Ishikawa (cell line): ENCODE measurements at regions not wholly inside any gene's neighbourhood (a gene's known extent, or its start where the extent isn't known, plus 50 kb on each side); places are given as distances from the start of the nearest gene placed in this dataset.

Experiments
- CEBPB ChIP-seq: IDR thresholded peaks from 2 replicates; pipeline ENCODE4 v1.6.1; 2012
- CREB1 ChIP-seq: IDR thresholded peaks from 2 replicates; pipeline ENCODE4 v1.6.1; 2012; ENCODE audit warnings: low read depth
- EGR1 ChIP-seq: IDR thresholded peaks from 2 replicates; pipeline ENCODE4 v1.6.1; 2012
- EP300 ChIP-seq: IDR thresholded peaks from 2 replicates; pipeline ENCODE4 v1.6.1; 2012; ENCODE audit warnings: borderline replicate concordance
- FOXM1 ChIP-seq: IDR thresholded peaks from 2 replicates; pipeline ENCODE4 v1.6.1; 2012; ENCODE audit warnings: low read depth, borderline replicate concordance
- NFIC ChIP-seq: IDR thresholded peaks from 2 replicates; pipeline ENCODE4 v1.6.1; 2012
- RAD21 ChIP-seq: IDR thresholded peaks from 2 replicates; pipeline ENCODE4 v1.6.1; 2012; ENCODE audit warnings: low read depth
- TAF1 ChIP-seq: IDR thresholded peaks from 2 replicates; pipeline ENCODE4 v1.6.1; 2012; ENCODE audit warnings: low read depth, mild to moderate bottlenecking
- TCF12 ChIP-seq: IDR thresholded peaks from 2 replicates; pipeline ENCODE4 v1.6.1; 2012; ENCODE audit warnings: low read depth
- TEAD4 ChIP-seq: IDR thresholded peaks from 2 replicates; pipeline ENCODE4 v1.6.1; 2012
- YY1 ChIP-seq: IDR thresholded peaks from 2 replicates; pipeline ENCODE4 v1.6.1; 2012; ENCODE audit warnings: low read depth
- ZBTB7A ChIP-seq: IDR thresholded peaks from 2 replicates; pipeline ENCODE4 v1.6.1; 2012; ENCODE audit warnings: low read depth
- TF ChIP-seq, protein P1 (sequence below): IDR thresholded peaks from 2 replicates; pipeline ENCODE4 v1.6.1; 2012
- TF ChIP-seq, protein P2 (sequence below): IDR thresholded peaks from 2 replicates; pipeline ENCODE4 v1.6.1; 2012; ENCODE audit warnings: low read depth, mild to moderate bottlenecking
- TF ChIP-seq, protein P3 (sequence below): IDR thresholded peaks from 2 replicates; pipeline ENCODE4 v1.6.1; 2012

DNA sequence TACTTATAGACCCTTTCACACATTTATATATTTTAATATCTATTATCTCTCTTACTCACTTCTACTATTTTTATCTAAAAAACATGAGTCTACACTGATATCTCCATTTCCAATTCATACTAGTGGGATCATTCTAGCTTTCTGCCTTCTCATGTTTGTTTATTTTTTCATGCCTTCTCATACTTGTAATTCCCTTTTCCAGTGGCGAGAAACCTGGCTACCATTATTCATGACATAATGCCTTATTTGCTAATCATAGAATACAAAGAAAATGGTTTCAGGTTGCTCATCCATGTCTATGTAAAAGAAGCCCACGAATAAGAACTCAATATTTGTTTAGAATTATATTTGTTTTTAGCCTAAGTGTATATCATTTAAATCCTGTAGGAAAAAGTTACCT, 232.7 kb upstream of the ACTBL2 start:
- TF ChIP-seq FOXM1: no peak
- no peak for TF ChIP-seq TAF1
- TF ChIP-seq CREB1: no peak
- TF ChIP-seq EP300: no peak
- TF ChIP-seq, protein P1, sequence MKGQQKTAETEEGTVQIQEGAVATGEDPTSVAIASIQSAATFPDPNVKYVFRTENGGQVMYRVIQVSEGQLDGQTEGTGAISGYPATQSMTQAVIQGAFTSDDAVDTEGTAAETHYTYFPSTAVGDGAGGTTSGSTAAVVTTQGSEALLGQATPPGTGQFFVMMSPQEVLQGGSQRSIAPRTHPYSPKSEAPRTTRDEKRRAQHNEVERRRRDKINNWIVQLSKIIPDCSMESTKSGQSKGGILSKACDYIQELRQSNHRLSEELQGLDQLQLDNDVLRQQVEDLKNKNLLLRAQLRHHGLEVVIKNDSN: no peak
- no peak for TF ChIP-seq TEAD4
- TF ChIP-seq YY1: no peak
- TF ChIP-seq RAD21: no peak
- no peak for TF ChIP-seq ZBTB7A
- TF ChIP-seq NFIC: no peak
- no peak for TF ChIP-seq CEBPB
- TF ChIP-seq TCF12: no peak
- TF ChIP-seq, protein P2, sequence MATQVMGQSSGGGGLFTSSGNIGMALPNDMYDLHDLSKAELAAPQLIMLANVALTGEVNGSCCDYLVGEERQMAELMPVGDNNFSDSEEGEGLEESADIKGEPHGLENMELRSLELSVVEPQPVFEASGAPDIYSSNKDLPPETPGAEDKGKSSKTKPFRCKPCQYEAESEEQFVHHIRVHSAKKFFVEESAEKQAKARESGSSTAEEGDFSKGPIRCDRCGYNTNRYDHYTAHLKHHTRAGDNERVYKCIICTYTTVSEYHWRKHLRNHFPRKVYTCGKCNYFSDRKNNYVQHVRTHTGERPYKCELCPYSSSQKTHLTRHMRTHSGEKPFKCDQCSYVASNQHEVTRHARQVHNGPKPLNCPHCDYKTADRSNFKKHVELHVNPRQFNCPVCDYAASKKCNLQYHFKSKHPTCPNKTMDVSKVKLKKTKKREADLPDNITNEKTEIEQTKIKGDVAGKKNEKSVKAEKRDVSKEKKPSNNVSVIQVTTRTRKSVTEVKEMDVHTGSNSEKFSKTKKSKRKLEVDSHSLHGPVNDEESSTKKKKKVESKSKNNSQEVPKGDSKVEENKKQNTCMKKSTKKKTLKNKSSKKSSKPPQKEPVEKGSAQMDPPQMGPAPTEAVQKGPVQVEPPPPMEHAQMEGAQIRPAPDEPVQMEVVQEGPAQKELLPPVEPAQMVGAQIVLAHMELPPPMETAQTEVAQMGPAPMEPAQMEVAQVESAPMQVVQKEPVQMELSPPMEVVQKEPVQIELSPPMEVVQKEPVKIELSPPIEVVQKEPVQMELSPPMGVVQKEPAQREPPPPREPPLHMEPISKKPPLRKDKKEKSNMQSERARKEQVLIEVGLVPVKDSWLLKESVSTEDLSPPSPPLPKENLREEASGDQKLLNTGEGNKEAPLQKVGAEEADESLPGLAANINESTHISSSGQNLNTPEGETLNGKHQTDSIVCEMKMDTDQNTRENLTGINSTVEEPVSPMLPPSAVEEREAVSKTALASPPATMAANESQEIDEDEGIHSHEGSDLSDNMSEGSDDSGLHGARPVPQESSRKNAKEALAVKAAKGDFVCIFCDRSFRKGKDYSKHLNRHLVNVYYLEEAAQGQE: no peak
- no peak for TF ChIP-seq EGR1
- TF ChIP-seq, protein P3, sequence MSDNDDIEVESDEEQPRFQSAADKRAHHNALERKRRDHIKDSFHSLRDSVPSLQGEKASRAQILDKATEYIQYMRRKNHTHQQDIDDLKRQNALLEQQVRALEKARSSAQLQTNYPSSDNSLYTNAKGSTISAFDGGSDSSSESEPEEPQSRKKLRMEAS: no peak

DNA sequence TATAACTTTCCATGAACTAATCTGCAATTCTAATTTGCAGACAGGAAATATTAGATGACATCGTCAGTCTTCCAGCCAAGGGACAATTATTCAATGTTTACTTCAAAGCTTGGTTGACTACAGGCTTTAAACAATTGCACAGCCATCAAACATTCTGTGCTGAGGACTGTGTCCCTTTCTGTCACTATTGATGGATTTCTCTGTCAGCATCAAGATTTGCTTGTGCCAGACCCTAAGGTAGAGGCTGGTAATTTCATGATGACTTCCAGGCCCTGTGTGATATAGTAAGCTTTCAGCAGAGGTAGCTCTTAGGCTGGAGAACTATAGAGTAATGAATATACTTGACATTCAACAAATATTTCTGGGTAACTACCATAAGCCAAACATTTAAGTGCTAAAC, 229.3 kb upstream of the ACTBL2 start:
- TF ChIP-seq CEBPB (no peak), FOXM1 (no peak), TEAD4 (no peak), TCF12 (no peak), ZBTB7A (no peak), YY1 (no peak), EP300 (no peak), NFIC (no peak)
- TF ChIP-seq, protein P1: no peak

DNA sequence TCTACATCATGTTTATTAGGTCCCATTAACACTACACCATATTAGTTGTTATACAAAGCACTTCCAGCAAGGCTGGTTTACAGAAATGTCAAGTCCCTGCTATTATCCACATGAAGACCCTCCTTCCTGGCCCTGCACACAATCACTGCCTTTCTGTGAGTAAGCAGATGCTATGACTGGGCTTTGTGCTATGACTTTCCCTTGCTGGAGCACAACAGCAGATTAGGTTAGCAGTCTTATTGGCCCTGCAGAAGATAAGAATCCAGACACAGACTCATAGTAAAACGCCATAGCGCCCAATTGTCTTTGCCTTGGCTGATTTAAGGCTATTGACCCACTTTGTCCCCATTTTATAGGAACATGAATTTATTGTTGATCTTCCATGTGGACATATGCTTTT, 228.9 kb upstream of the ACTBL2 start:
- TF ChIP-seq ZBTB7A (no peak), TEAD4 (no peak), YY1 (no peak)
- TF ChIP-seq, protein P1: no peak

DNA sequence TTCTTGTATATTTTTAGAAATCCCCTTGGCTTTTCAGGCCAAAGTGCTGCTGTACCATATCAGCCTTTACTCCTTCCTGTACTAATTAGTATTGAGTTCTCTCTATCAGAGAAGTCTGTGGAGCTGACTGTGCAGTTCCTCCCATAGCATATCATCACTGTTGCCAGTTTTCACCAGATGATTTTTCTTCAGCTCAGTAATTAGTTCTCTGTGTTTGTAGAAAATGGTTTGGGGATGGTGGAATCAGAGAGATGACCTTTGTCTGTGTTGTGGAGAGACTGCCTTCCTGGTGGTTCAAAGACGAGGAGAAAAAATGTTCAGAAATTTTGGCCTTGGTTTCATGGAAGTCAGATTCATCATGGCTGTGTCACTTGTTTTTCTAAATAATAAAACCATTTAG, 227.5 kb upstream of the ACTBL2 start:
- TF ChIP-seq, protein P2: no peak
- no peak for TF ChIP-seq TCF12
- TF ChIP-seq CREB1: no peak
- no peak for TF ChIP-seq TEAD4
- TF ChIP-seq YY1: no peak
- TF ChIP-seq FOXM1: no peak
- no peak for TF ChIP-seq TAF1
- TF ChIP-seq, protein P1: no peak
- TF ChIP-seq, protein P3: no peak
- no peak for TF ChIP-seq ZBTB7A
- TF ChIP-seq EGR1: no peak
- no peak for TF ChIP-seq CEBPB
- TF ChIP-seq EP300: no peak
- no peak for TF ChIP-seq RAD21
- no peak for TF ChIP-seq NFIC

DNA sequence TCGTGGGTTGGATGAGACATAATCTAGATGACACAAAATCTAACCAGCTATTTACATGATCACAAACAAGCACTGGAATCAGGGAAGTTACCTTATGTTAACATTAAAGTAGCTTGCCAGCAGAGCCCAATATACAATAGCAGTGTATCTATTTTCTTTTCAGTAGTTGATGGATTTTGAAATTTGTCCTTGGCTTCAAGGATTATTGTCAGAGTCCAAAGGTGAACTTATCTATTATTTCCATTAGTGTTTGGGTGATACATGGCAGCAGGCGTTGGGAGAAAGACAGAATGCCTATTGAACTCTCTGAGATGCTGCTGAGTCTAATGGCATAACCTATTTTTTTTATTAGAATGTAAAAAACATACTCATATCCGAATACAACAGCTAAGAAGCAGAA, 223.2 kb upstream of the ACTBL2 start:
- TF ChIP-seq ZBTB7A: no peak
- no peak for TF ChIP-seq FOXM1
- no peak for TF ChIP-seq EP300
- TF ChIP-seq RAD21: no peak
- no peak for TF ChIP-seq TCF12
- TF ChIP-seq, protein P3: no peak
- TF ChIP-seq, protein P1: no peak
- no peak for TF ChIP-seq CREB1
- TF ChIP-seq NFIC: no peak
- no peak for TF ChIP-seq YY1
- TF ChIP-seq, protein P2: no peak
- no peak for TF ChIP-seq EGR1
- TF ChIP-seq CEBPB: no peak
- TF ChIP-seq TAF1: no peak
